DND-41 (cell line): ENCODE measurements at regions not wholly inside any gene's neighbourhood (a gene's known extent, or its start where the extent isn't known, plus 50 kb on each side); places are given as distances from the start of the nearest gene placed in this dataset.

Experiments
- ATAC-seq: fragments of 200-7000 bp; cut with Tn5 transposase; 3 replicates; pipeline ENCODE4 v1.9.1; 2021; ENCODE audit warnings: low read depth; ENCODE audit not compliant: insufficient read depth
- DNase-seq: peaks from one replicate; pipeline ENCODE4 v3.0.0-alpha.2; 2020
- H2AFZ ChIP-seq: 2 replicates; pipeline ENCODE4 v1.6.0; 2012; ENCODE audit warnings: low read depth, low read length
- H3K27ac ChIP-seq: 2 replicates; pipeline ENCODE4 v1.5.1; 2012; ENCODE audit warnings: low read length, inconsistent platforms
- H3K27me3 ChIP-seq: fragments of 200-600 bp; sonication (generic); 2 replicates; pipeline ENCODE4 v1.6.0; 2012; ENCODE audit warnings: low read length, mild to moderate bottlenecking, inconsistent platforms; ENCODE audit not compliant: insufficient read depth, poor library complexity
- H3K36me3 ChIP-seq: 2 replicates; pipeline ENCODE4 v1.5.1; 2012; ENCODE audit warnings: low read length, inconsistent platforms; ENCODE audit not compliant: insufficient read depth
- H3K4me1 ChIP-seq: 2 replicates; pipeline ENCODE4 v1.5.1; 2012; ENCODE audit warnings: mild to moderate bottlenecking, low read length; ENCODE audit not compliant: insufficient read depth
- H3K4me2 ChIP-seq: 2 replicates; pipeline ENCODE4 v1.6.0; 2012; ENCODE audit warnings: mild to moderate bottlenecking, moderate library complexity, low read length, inconsistent platforms; ENCODE audit not compliant: insufficient read depth
- H3K4me3 ChIP-seq, 2 experiments: fragments of 200-600 bp in 1 of 2; shearing (Covaris generic) in 1 of 2; 2 replicates each; pipeline ENCODE4 v1.5.1; 2012 to 2016; ENCODE audit warnings: inconsistent platforms in 2 of 2, low read length in 2 of 2, mild to moderate bottlenecking in 2 of 2, low read depth in 1 of 2, moderate library complexity in 1 of 2
- H3K79me2 ChIP-seq: 2 replicates; pipeline ENCODE4 v1.6.0; 2012; ENCODE audit warnings: low read length, inconsistent platforms; ENCODE audit not compliant: insufficient read depth
- H3K9ac ChIP-seq: 2 replicates; pipeline ENCODE4 v1.6.0; 2012; ENCODE audit warnings: low read depth, mild to moderate bottlenecking, inconsistent platforms, low read length, moderate library complexity
- H3K9me3 ChIP-seq: 2 replicates; pipeline ENCODE4 v1.5.1; 2012; ENCODE audit warnings: low read length, moderate library complexity, mild to moderate bottlenecking, inconsistent platforms; ENCODE audit not compliant: insufficient read depth, severe bottlenecking
- H4K20me1 ChIP-seq: 2 replicates; pipeline ENCODE4 v1.6.0; 2012; ENCODE audit warnings: low read length; ENCODE audit not compliant: insufficient read depth
- EZH2 ChIP-seq: IDR thresholded peaks from 3 replicates; pipeline ENCODE4 v1.6.1; 2012; ENCODE audit warnings: borderline replicate concordance, low read depth, mild to moderate bottlenecking, moderate library complexity, low read length, inconsistent platforms; ENCODE audit not compliant: severe bottlenecking
- TF ChIP-seq, protein P1 (sequence below): IDR thresholded peaks from 2 replicates; pipeline ENCODE4 v1.5.1; 2012; ENCODE audit warnings: borderline replicate concordance, low read length, moderate library complexity, mild to moderate bottlenecking; ENCODE audit not compliant: poor library complexity, severe bottlenecking; ENCODE audit errors: extremely low read depth

DNA sequence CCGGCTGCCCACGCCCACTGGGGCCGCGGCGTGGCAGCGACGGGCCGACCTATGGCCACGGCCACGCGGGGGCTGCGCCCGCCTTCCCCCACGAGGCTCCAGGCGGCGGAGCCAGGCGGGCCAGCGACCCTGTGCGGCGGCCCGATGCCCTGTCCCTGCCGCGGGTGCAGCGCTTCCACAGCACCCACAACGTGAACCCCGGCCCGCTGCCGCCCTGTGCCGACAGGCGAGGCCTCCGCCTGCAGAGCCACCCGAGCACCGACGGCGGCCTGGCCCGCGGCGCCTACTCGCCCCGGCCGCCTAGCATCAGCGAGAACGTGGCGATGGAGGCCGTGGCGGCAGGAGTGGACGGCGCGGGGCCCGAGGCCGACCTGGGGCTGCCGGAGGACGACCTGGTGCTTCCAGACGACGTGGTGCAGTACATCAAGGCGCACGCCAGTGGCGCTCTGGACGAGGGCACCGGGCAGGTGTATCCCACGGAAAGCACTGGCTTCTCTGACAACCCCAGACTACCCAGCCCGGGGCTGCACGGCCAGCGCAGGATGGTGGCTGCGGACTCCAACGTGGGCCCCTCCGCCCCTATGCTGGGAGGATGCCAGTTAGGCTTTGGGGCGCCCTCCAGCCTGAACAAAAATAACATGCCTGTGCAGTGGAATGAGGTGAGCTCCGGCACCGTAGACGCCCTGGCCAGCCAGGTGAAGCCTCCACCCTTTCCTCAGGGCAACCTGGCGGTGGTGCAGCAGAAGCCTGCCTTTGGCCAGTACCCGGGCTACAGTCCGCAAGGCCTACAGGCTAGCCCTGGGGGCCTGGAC lies 253.2 kb downstream of the GLI2 start:
- ATAC-seq: no peak
- Histone ChIP-seq H3K9me3 (no peaks in the 10 kb centered on the region), H3K4me1 (no peaks in the 10 kb centered on the region), H4K20me1 (no peaks in the 10 kb centered on the region; the same call in 1 of the 2 replicates), H3K27ac (no peak overlapping the region), H3K79me2 (no peaks in the 10 kb centered on the region), H3K4me2 (no peak overlapping the region), H3K4me3 (no peak overlapping the region), H3K9ac (no peak overlapping the region), H2AFZ (no peak overlapping the region), H3K27me3 (no peaks in the 10 kb centered on the region), H3K36me3 (no peaks in the 10 kb centered on the region)
- no peak for TF ChIP-seq EZH2
- TF ChIP-seq, protein P1, sequence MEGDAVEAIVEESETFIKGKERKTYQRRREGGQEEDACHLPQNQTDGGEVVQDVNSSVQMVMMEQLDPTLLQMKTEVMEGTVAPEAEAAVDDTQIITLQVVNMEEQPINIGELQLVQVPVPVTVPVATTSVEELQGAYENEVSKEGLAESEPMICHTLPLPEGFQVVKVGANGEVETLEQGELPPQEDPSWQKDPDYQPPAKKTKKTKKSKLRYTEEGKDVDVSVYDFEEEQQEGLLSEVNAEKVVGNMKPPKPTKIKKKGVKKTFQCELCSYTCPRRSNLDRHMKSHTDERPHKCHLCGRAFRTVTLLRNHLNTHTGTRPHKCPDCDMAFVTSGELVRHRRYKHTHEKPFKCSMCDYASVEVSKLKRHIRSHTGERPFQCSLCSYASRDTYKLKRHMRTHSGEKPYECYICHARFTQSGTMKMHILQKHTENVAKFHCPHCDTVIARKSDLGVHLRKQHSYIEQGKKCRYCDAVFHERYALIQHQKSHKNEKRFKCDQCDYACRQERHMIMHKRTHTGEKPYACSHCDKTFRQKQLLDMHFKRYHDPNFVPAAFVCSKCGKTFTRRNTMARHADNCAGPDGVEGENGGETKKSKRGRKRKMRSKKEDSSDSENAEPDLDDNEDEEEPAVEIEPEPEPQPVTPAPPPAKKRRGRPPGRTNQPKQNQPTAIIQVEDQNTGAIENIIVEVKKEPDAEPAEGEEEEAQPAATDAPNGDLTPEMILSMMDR: no peak
- DNase-seq: no peak

DNA sequence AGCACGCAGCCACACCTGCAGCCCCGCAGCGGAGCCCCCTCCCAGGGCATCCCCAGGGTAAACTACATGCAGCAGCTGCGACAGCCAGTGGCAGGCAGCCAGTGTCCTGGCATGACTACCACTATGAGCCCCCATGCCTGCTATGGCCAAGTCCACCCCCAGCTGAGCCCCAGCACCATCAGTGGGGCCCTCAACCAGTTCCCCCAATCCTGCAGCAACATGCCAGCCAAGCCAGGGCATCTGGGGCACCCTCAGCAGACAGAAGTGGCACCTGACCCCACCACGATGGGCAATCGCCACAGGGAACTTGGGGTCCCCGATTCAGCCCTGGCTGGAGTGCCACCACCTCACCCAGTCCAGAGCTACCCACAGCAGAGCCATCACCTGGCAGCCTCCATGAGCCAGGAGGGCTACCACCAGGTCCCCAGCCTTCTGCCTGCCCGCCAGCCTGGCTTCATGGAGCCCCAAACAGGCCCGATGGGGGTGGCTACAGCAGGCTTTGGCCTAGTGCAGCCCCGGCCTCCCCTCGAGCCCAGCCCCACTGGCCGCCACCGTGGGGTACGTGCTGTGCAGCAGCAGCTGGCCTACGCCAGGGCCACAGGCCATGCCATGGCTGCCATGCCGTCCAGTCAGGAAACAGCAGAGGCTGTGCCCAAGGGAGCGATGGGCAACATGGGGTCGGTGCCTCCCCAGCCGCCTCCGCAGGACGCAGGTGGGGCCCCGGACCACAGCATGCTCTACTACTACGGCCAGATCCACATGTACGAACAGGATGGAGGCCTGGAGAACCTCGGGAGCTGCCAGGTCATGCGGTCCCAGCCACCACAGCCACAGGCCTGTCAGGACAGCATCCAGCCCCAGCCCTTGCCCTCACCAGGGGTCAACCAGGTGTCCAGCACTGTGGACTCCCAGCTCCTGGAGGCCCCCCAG lies 254.1 kb downstream of the GLI2 start:
- Histone ChIP-seq H3K27ac (no peak overlapping the region), H3K9ac (no peak overlapping the region), H3K4me3 (no peak overlapping the region), H2AFZ (no peak overlapping the region), H3K9me3 (no peaks in the 10 kb centered on the region), H3K27me3 (no peaks in the 10 kb centered on the region), H3K4me1 (no peaks in the 10 kb centered on the region), H4K20me1 (no peaks in the 10 kb centered on the region; the same call in 1 of the 2 replicates), H3K36me3 (no peaks in the 10 kb centered on the region), H3K79me2 (no peaks in the 10 kb centered on the region), H3K4me2 (no peak overlapping the region)
- ATAC-seq (no peak), DNase-seq (no peak)
- TF ChIP-seq, protein P1: no peak
- no peak for TF ChIP-seq EZH2

DNA sequence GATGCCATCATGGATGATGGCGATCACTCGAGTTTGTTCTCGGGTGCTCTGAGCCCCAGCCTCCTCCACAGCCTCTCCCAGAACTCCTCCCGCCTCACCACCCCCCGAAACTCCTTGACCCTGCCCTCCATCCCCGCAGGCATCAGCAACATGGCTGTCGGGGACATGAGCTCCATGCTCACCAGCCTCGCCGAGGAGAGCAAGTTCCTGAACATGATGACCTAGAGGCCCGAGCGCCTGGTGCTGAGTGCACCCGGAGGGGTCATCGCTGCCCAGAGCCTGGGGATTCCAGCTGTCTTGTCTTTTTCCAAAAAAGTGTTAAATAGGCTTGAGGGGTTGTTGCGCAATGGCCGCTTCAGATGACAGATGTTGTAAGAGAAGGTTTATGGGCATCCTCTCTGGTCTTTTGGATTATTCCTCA lies 254.8 kb downstream of the GLI2 start:
- H3K9me3 ChIP-seq: no peaks in the 10 kb centered on the region
- no peak overlapping the region for H3K4me2 ChIP-seq
- no peaks in the 10 kb centered on the region for H3K36me3 ChIP-seq
- ATAC-seq (no peak), DNase-seq (no peak)
- no peaks in the 10 kb centered on the region for H3K4me1 ChIP-seq
- H3K9ac ChIP-seq: no peak overlapping the region
- TF ChIP-seq, protein P1: no peak
- no peak for TF ChIP-seq EZH2
- no peak overlapping the region for H3K4me3 ChIP-seq
- H3K27ac ChIP-seq: no peak overlapping the region
- no peaks in the 10 kb centered on the region; the same call in 1 of the 2 replicates for H4K20me1 ChIP-seq
- no peaks in the 10 kb centered on the region for H3K79me2 ChIP-seq
- H2AFZ ChIP-seq: no peak overlapping the region
- H3K27me3 ChIP-seq: no peaks in the 10 kb centered on the region
